GM21515 (cell line): ENCODE measurements at regions not wholly inside any gene's neighbourhood (a gene's known extent, or its start where the extent isn't known, plus 50 kb on each side); places are given as distances from the start of the nearest gene placed in this dataset.

Source experiments
- ATAC-seq: cut with Tn5 transposase; IDR thresholded peaks from one replicate; pipeline ENCODE4 v1.9.1; 2021; ENCODE audit not compliant: unreplicated experiment

DNA sequence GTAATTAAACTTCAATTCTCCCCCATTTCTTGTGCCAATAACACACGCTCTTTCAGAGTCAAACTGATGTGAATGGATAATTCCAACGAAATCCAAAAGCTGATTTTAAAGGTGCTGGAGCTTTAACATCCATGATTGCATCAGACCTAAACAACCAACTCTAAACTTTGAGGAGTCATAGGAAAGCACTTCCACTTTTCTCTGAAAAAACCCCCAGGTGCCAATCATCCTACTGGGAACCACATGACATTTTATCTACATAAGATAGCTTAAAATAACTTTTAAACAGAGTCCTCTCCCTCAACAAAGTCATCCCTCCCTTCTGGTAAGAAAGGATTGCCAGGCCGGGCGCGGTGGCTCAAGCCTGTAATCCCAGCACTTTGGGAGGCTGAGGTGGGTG, 167.7 kb upstream of the PDE10A start:
- no peak for ATAC-seq

DNA sequence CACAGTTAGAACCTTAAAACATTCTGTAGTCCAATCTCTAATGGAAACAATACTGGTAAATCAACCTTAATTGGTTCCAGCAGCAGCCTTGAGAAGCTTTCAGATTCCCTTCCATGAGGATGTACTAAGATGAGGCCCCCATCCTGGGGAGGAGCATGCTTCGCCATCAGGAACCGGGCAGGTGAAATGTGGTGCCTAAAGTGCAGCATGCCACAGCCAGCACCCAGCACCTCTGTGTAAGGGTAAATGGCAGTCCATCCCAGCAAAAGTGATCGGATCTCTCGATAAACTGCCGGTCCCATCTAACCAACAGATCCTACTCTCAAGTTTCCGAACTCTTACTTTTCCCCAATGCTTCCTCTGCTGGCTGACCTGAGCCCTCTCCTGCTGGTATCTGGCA, 166.3 kb upstream of the PDE10A start:
- ATAC-seq, result no peak

DNA sequence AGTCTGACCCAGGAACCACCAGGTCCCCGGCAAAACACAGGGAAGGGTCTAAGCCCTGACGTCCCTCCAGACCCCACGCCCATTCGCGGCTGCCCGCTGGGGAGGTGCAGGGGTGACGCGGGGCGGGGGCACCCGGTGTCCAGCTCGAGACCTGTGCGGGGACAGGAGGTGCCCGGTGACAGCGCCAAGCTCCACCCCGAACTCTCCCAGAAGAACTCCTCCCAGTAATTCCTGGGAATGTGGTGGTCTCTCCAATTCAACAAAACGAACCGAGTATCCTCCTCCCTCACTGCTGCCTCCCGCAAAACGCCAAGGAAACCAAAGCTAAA, 164.1 kb upstream of the PDE10A start:
- ATAC-seq, result no peak

DNA sequence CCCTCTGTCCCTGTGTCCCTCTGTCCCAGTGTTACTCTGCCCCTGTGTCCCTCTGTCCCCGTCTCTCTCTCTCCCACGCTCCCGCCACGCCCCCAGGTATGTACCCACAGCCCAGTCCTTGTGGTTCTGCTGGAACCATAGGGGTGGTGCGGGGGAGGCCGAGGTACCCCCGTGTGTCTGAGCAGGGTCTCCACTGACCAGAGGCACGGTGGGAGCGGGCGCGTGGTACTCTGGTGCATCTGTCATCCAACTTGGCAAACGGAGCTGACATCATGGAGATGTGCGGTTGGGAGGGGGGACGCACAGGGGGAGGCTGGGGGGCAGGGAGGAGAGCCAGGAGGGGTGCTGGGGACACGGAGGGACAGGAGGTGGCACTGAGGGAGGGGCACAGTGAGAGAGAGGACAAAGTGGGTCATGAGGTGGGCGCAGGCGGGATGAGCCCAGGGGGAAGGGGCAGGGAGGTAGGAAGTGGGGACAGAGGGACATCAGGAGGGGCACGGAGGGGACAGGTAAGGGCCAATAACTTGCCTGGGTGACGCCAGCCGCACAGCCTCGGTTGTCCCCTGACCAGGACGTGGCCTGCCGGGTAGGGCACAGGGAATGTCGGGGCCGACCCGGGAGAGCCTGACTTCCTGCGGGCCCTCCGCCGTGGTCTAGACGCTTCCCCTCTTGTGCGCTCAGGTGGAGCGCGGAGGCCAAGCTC, 163.6 kb upstream of the PDE10A start:
- no peak for ATAC-seq

DNA sequence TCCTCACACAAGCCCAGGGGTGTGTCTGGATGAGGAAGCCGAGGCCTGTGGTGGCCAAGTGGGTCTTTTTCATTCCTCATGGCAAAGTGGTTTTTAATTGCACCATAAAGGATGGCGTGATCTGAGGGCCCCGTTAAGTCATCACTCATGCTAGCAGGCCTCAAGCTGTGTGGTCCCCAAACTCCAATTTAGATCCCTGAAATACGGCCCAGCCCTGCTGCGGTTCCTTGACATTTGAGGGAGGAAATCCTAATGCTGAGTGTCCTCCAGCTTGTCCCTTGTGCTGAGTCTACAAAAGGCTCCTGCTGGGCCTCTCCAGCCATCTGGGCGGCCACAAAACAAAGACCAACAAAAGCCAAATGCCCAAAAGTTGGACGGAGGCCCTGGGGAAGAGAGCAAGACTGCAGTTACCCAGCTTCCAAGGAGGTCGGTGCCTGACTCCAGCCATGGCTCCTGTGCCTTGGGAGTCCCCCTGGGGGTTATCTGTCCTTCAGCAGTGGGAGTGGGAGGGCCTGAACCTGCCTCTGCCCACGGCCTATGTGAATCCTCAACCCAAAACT, 162.3 kb upstream of the PDE10A start:
- no peak for ATAC-seq

DNA sequence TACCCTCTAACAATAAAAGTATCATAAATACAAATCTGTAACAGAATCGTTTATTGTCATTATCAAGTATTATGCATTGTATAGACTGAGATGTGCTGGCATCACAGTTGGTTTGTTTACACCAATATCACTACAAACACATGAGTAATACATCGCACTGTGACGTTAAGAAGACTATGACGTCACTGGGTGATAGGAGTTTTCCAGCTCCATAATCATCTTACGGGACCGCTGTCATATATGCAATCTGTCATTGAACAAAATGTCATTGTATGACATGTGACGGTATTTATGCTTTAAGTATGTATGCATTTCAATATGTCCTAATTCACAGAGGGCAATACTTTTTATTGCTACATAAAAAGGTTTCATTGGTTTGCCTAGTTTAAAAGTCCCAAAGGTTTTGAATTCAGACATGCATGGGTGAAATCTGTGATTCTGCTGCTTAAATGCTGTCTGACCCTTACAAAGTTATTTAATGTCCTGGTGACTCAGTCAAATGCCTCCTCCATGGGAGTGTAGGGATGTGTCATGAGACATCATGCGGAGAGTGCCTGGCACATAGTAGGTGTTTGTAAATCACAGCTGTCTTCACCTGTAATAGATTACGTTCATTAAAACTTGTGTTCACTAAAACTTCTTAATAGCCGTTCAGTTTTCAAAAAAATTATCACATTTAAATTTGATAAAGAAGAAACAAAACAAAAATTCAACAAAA, 160.7 kb upstream of the PDE10A start:
- no peak for ATAC-seq

DNA sequence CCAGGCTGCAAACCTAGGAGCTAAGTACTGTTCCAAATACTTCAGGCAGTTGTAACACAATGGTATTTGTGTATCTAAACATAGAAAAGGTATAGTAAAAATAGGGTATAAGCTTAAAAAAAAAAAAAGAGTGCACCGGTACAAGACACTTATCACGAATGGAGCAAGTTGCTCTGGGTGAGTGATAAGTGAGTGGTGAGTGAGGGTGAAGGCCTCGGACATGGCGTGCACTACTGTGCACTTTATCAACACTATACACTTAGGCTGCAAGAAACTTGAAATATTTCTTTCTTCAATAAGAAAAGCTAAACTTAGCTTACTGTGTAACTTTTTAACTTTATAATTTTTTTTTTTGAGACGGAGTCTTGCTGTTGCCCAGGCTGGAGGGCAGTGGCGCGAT, 159.5 kb upstream of the PDE10A start:
- no peak for ATAC-seq

DNA sequence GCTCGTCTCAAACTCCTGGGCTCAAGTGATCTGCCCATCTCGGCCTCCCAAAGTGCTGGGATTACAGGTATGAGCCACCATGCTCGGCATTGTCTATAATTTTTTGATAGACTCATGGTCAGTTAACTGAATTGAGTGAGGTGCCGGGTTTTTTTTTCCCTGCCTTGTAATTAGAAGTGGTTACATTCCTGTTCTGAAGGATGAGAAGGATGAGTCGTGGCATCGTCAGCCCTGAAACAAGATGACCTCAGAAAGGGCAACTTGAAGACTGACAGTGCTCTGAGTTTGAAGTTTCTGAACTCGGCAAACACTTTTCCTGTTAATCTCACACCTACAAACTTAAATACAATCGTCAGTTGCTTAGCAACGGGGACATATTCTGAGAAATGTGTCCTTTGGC, 158.7 kb upstream of the PDE10A start:
- no peak for ATAC-seq

DNA sequence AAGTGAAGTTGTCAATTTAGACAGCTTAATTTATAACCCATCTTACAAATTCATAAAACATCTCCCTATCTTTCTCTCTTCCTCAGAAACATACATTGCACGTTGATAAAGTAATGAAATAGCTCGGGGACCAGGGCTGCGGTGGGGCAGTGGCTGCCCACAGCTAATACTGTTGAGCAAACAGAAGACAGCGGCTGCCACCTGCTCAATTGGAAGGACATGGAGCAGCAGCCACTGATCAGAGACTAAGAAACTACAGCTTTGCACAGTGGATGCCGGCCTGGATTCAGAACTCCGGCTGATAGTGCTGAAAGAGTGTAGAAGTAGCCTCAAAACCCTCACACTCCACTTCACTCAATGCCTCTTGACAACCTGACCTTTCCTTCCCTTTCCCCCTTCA, 157.9 kb upstream of the PDE10A start:
- ATAC-seq, result no peak

DNA sequence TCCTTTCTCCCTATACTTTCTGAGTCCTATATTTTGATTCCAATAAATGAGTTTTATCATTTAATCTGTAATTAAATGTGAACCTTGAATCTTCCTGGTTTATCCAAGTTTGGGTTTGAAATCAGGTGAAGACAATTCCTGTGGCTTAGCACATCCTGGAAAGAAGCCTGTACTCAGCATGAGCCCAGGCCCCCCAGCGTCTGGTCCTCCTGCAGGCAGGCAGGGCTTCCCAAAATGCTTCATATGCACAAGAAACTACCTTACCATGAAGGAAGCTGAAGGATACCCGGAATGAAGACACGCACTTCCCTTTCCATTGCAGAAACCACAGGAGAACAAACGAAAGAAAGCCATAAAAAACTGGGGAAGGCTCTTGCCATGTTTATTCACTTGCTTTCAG, 157.4 kb upstream of the PDE10A start:
- no peak for ATAC-seq

DNA sequence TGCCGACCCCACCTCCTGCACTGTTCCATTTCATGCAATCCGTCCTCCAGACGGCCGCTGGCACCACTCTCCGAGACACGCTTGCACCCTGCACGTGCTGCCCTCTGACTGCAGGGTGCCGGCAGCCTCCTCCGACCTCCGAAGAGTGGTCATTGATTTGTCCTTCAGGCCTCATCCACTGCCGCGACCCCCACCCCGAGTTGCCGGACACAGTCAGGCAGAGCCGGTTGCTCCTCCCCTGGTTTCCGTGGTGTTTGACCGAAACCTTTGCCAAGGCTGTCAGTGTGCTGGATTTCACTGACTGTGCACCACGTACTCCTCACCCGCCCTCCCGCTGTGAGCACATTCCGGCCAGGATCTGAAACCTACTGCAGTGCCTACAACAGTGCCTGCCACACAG, 156.4 kb upstream of the PDE10A start:
- no peak for ATAC-seq

DNA sequence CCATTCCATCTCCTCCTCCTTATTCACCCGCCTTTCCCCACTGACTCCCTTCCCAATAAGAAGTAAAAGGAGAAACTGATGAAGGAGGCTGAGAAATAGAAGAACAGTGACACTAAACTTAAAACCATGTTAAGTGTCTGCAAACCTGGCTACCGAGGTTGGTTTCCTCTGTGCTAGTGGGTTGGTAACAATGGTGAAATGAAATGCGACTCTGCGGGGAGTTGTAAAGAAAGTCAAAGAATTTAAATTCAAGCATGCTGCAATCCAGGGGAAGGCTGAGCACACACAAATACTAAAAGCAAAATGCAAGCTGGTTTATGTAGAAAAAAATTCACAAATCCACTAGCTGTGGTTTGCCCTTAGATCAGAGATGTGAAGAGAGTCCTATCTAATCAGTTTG, 155.2 kb upstream of the PDE10A start:
- ATAC-seq, result no peak

DNA sequence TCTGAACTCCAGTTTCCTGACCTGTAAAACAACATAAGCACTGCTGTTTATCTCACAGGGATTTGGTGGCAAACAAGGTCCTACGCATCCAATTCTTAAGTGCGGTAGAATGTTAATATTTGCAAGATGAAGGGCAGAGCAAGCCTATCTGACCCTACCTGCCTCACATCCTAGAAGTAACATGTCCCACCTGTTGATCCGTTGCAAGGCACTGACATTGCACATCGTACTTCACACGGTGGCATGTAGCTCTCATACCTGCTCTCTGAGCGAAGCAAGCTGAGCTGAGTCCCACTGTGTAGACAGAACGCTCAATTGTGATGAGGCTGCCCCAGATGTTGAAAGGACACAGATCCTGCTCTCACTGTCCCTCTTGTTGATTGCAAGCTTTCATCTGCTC, 154.7 kb upstream of the PDE10A start:
- no peak for ATAC-seq

DNA sequence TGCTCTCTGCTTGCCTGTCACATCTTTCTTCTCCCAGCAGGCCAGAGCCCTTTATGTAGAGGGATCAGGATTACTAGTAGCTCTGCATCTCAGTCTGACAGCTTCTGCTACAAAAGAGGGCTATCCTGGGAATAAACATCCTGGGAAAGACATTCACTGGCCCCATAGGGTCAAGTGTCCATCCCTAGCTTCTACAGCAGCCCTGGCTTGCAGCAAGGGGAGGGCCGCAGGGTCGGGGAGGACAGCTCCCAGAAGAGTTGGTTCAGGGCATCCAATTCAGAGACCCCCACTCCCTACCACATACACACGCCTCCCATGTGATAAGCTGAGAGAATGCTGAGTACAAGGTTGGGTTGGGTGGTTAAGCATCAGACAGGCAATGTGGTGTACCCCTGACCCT, 154.1 kb upstream of the PDE10A start:
- no peak for ATAC-seq

DNA sequence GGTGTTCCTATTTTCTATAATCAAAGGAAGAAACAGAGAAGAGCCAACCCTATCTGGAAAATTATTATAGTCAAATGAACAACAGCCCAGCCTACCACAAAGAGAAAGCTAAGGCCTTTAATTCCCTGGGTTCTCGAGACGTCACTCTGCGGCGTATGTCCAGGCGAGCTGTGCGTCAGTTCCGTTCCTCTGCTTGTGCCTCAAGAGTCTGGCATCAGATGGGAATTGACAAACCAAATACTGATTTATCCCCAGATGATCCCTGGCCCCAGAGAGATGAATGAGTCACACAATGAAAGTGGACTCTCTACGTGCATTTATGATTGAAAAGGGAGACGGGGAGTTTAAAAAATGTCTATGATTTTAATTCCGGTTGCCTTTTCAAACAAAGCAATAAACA, 151.6 kb upstream of the PDE10A start:
- no peak for ATAC-seq

DNA sequence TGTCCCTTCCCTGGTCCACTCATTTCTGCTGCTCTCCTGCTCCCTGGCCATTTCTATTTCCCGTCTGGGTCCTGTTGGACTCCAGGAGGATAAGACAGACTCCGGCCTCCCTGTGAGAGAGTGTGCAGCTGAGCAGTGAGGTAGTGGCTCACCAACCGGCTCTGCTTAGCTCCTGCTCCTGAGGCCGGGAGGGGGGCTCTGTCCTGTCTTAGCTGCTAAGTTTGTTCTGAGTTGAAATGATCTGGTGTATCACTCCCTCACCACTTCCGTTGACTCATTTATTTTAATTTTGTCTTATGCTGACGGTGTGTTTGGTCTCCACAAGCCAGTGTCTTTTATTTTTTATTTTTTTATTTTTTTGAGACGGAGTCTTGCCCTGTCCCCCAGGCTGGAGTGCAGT, 148.5 kb upstream of the PDE10A start:
- no peak for ATAC-seq

DNA sequence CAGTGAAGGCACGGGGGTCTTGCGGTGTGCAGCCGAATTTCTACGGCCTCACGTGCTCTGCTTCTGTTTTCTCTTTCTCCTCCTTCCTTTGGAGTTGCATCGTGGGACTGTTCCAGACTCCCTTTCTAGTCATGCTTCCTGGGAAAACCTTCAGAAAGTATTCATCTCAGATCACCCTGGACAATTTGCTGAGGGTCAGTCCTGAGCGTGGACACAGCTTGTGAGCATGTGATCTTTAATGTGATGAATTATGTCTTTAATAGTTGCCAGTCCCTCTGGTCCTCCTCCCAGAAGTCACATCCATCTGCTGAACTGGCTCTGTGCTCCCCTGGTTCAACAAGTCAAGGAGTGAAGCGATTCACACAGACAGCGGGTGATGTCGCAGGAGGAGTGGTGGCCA, 145.0 kb upstream of the PDE10A start:
- no peak for ATAC-seq

DNA sequence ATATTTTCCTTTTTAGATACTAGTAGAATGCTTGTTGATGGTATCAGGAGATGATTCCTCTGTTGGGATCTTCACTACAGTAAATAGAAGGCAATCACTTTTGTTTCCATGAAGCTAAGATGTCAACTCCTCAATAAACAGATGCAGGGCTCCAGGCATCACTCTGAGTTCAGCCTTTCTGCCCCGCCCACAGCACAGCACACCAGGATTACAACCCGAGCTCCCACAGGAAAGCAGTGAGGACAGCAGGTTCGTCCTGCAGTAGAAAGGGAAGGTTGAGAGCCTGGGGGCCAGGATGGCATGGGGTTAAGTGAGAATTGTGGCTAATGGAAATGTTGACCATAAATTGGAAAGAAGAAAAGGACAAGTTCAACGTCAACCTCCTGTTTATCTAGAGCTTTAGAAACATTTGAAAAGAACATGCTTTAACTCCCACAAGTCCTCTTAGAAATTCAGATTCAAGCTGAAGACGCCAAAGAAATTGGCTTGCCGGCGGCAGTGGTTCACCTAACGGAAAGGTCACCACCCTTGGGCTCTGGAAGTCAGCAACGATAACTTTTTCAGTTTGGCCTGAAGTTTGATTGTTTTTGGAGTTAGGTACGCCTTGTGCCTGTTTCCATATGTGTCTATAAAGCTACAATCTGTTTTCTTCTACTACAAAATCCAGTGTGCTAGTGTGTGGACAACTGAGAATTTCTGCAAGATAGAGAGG, 144.4 kb upstream of the PDE10A start:
- ATAC-seq, result no peak

DNA sequence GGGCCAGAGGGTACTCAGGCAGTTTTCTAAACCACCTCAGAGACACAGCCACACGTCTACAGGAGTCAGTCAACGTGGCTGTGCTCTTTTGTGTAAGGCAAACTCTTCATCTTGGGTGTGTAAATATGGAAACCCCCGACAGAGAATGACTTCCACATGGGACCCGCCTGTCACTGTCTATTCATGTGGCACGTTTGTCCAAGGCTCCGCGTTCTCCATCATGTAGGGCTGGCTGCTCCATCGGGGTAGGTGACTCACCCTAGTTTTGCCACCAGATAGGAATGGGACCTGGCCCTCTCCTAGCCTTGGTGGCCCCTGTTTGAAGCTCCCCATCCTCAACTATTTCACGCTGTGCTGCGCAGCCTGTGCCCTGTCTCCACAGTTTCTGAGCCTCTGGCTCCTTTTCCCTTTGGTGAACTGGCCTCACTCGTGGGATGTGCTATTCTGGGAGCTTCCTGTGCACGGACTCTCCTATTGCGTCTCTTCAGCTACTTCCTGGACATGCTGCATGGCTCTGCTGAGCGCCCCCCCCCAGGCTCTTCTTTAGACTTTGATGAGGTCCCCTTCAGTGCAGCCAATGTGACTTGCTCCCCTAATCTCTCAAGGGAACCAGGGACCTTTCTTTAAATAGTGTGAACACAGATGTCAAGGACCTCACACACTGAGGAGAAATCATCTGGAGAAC, 143.2 kb upstream of the PDE10A start:
- ATAC-seq, result no peak

DNA sequence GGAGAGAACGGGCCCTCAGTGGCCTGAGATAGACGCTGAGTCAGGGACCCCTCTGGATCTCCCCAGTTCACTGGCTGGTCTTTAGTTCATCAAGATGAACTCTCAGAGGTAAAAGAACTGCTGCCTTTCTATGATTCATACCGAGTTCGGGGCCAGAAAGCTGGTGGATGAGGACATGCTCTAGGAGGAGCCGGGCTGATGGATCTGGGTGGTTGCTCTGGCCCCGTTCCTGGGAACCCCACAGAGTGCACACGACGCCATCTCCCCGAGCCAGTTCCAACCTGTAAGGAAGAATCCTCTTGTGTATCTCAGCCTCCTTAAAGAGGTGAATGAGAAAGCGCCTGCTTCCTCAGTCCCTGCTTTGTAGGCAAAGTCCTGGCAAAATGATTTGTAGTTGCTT, 142.6 kb upstream of the PDE10A start:
- no peak for ATAC-seq

DNA sequence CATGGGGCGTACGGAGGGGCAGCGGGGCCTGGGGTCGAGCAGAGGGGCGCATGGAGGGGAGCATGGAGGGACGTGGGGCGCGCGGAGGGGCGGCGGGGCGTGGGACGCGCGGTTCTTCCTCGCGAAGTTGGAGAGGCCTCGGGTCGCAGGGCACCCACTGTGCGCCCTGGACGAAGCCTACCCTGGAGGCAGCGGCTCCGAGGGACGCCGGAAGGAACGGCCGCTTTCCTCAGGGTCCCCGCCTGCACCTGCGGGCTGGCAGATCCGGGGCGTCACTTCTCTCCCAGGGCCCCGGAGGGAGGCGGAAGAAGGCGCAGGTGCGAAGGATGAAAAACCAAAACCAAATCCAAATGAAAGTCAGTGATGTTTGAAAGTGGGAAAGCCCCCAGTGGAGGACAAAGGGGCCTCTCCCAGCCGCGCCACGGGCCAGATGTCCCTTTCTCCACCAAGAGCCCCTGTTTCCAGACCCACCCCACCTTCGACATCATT, 142.1 kb upstream of the PDE10A start:
- no peak for ATAC-seq
